Liver (tissue), 8 donors: ENCODE measurements at regions not wholly inside any gene's neighbourhood (a gene's known extent, or its start where the extent isn't known, plus 50 kb on each side); places are given as distances from the start of the nearest gene placed in this dataset.

Experiments used
- DNase-seq: peaks from one replicate; pipeline ENCODE4 v3.0.0-alpha.2; 2017; ENCODE audit warnings: low spot score
- H3K27ac ChIP-seq, 2 donors: one replicate each; pipeline ENCODE4 v1.7.0; 2013; ENCODE audit warnings: inconsistent platforms in 2 of 2, low read length in 2 of 2, control low read depth in 1 of 2, low read depth in 1 of 2, mild to moderate bottlenecking in 1 of 2
- H3K27me3 ChIP-seq, 4 donors: one replicate each; pipeline versions ENCODE4 v1.6.1 to v1.7.0; 2013; ENCODE audit warnings: low read length in 3 of 4, inconsistent platforms in 1 of 4, mild to moderate bottlenecking in 1 of 4, moderate library complexity in 1 of 4; ENCODE audit not compliant: control insufficient read depth in 4 of 4, insufficient read depth in 4 of 4
- H3K36me3 ChIP-seq, 4 donors: one replicate each; pipeline versions ENCODE4 v1.6.1 to v1.7.0; 2013; ENCODE audit warnings: low read length in 3 of 4, mild to moderate bottlenecking in 3 of 4, low read depth in 1 of 4, moderate library complexity in 1 of 4; ENCODE audit not compliant: control insufficient read depth in 4 of 4, insufficient read depth in 3 of 4
- H3K4me1 ChIP-seq, 4 donors: one replicate each; pipeline versions ENCODE4 v1.6.1 to v1.7.0; 2013; ENCODE audit warnings: low read length in 3 of 4, mild to moderate bottlenecking in 3 of 4, moderate library complexity in 1 of 4; ENCODE audit not compliant: control insufficient read depth in 4 of 4, insufficient read depth in 4 of 4
- H3K4me3 ChIP-seq, 3 donors: one replicate each; pipeline versions ENCODE4 v1.6.1 to v1.7.0; 2013; ENCODE audit warnings: low read length in 3 of 3, control low read depth in 1 of 3, low read depth in 1 of 3, mild to moderate bottlenecking in 1 of 3
- H3K9ac ChIP-seq, 2 donors: one replicate each; pipeline ENCODE4 v1.7.0; 2013; ENCODE audit warnings: low read length in 2 of 2, mild to moderate bottlenecking in 2 of 2, moderate library complexity in 2 of 2, control low read depth in 1 of 2, low read depth in 1 of 2
- H3K9me3 ChIP-seq, 4 donors: one replicate each; pipeline versions ENCODE4 v1.6.1 to v1.7.0; 2013; ENCODE audit warnings: low read length in 3 of 4; ENCODE audit not compliant: control insufficient read depth in 4 of 4
- CTCF ChIP-seq: fragments of 150-350 bp; IDR thresholded peaks from 2 replicates; pipeline ENCODE4 v1.5.1; 2017; ENCODE audit warnings: improper control_type of control experiment, low read depth, low read length; ENCODE audit not compliant: missing input control
- EGR1 ChIP-seq, 2 donors: IDR thresholded peaks; 2 replicates each; pipeline ENCODE4 v1.6.1; 2016 to 2018; ENCODE audit warnings: antibody characterized with exemption in 2 of 2, low read depth in 2 of 2
- FOXA1 ChIP-seq: IDR thresholded peaks from 2 replicates; pipeline ENCODE4 v1.6.1; 2016; ENCODE audit warnings: antibody characterized with exemption
- GABPA ChIP-seq, 2 donors: IDR thresholded peaks in 1 of 2; conservative IDR thresholded peaks in 1 of 2; 2 replicates each; pipeline ENCODE4 v1.6.1; 2016; ENCODE audit warnings: antibody characterized with exemption in 2 of 2, mild to moderate bottlenecking in 1 of 2, moderate library complexity in 1 of 2
- HNF4A ChIP-seq, 2 donors: conservative IDR thresholded peaks; 2 replicates each; pipeline ENCODE4 v1.6.1; 2016; ENCODE audit warnings: antibody characterized with exemption in 2 of 2, mild to moderate bottlenecking in 2 of 2
- HNF4G ChIP-seq: IDR thresholded peaks from 2 replicates; pipeline ENCODE4 v1.6.1; 2016; ENCODE audit warnings: antibody characterized with exemption
- JUND ChIP-seq, 2 donors: IDR thresholded peaks; 2 replicates each; pipeline ENCODE4 v1.6.1; 2016; ENCODE audit warnings: antibody characterized with exemption in 2 of 2
- NR2F2 ChIP-seq: IDR thresholded peaks from 2 replicates; pipeline ENCODE4 v1.6.1; 2016; ENCODE audit warnings: antibody characterized with exemption
- RAD21 ChIP-seq, 2 donors: IDR thresholded peaks; 2 replicates each; pipeline ENCODE4 v1.6.1; 2016; ENCODE audit warnings: antibody characterized with exemption in 2 of 2, mild to moderate bottlenecking in 2 of 2
- RXRA ChIP-seq, 2 donors: IDR thresholded peaks; 2 replicates each; pipeline ENCODE4 v1.6.1; 2017 to 2018; ENCODE audit warnings: antibody characterized with exemption in 2 of 2, mild to moderate bottlenecking in 1 of 2
- SP1 ChIP-seq: IDR thresholded peaks from 2 replicates; pipeline ENCODE4 v1.6.1; 2018; ENCODE audit warnings: antibody characterized with exemption, mild to moderate bottlenecking
- TAF1 ChIP-seq: conservative IDR thresholded peaks from 2 replicates; pipeline ENCODE4 v1.6.1; 2016; ENCODE audit warnings: antibody characterized with exemption, mild to moderate bottlenecking
- YY1 ChIP-seq: IDR thresholded peaks from 2 replicates; pipeline ENCODE4 v1.6.1; 2016; ENCODE audit warnings: antibody characterized with exemption, mild to moderate bottlenecking
- ZBTB33 ChIP-seq: IDR thresholded peaks from 2 replicates; pipeline ENCODE4 v1.6.1; 2016; ENCODE audit warnings: antibody characterized with exemption
- WGBS: extraction: QIAGEN DNeasy Blood & Tissue Kit; methylation state at CpG from one replicate; pipeline ENCODE4 v1.1.7; 2013; 5-methylcytosine and 5-hydroxymethylcytosine counted together
- TF ChIP-seq, protein P1 (sequence below): IDR thresholded peaks from 2 replicates; pipeline ENCODE4 v1.6.1; 2016; ENCODE audit warnings: antibody characterized with exemption
- TF ChIP-seq, protein P2 (sequence below): IDR thresholded peaks from 2 replicates; pipeline ENCODE4 v1.6.1; 2016; ENCODE audit warnings: antibody characterized with exemption
- donor health status: healthy.
- donor health status: healthy.
- donor health status: healthy.
- donor health status: healthy.
- donor health status: healthy.

GRCh38 chr9:78668148-78668832 is 371.4 kb downstream of the PSAT1 start:
- H3K9me3 ChIP-seq: no peaks in the 10 kb centered on the region
- H3K9ac ChIP-seq: no peak overlapping the region
- TF ChIP-seq SP1: no peak
- TF ChIP-seq, protein P1, sequence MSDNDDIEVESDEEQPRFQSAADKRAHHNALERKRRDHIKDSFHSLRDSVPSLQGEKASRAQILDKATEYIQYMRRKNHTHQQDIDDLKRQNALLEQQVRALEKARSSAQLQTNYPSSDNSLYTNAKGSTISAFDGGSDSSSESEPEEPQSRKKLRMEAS: no peak
- no peak for TF ChIP-seq RXRA (IDR thresholded peaks at IDR 0.05)
- no peak for TF ChIP-seq GABPA (IDR thresholded peaks at IDR 0.05 in 1 of 2, conservative IDR thresholded peaks at IDR 0.05 in 1 of 2)
- TF ChIP-seq TAF1: no peak
- no peak for TF ChIP-seq HNF4A (conservative IDR thresholded peaks at IDR 0.05)
- no peak for TF ChIP-seq FOXA1
- no peak for TF ChIP-seq ZBTB33
- no peak for TF ChIP-seq JUND (IDR thresholded peaks at IDR 0.05)
- no peak for TF ChIP-seq NR2F2
- no peak for TF ChIP-seq EGR1 (IDR thresholded peaks at IDR 0.05; ENCODE audit: low read depth in 2 of 2)
- H3K4me1 ChIP-seq: no peaks in the 10 kb centered on the region
- DNase-seq: no peak
- H3K27ac ChIP-seq: no peak overlapping the region
- H3K4me3 ChIP-seq: no peak overlapping the region
- H3K36me3 ChIP-seq: no peaks in the 10 kb centered on the region
- WGBS: 59% methylated on average over 4 of the region's 4 CpGs
- no peaks in the 10 kb centered on the region for H3K27me3 ChIP-seq

DNA sequence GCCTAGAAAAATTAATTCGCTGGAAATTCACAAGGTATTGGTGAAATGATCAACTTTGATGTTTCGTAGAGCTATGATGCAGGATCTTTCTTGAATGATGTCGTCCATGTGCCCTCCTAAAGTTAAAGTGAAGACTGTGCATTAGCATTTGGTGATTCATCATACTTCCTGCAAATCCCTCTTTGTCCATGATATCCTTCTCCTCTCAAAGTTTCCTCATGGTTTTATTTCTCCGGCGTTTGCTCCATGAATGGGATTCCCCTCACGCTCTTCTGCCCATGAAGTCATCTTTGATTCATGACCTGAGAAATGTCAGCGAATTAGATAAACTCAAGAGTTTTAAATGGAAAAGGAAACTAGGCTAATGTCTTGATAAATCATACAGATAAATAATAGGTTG is 372.7 kb downstream of the PSAT1 start:
- TF ChIP-seq CTCF: no peak
- TF ChIP-seq FOXA1: no peak
- no peak for TF ChIP-seq HNF4A (conservative IDR thresholded peaks at IDR 0.05)
- no peak for TF ChIP-seq RAD21 (IDR thresholded peaks at IDR 0.05)
- no peak for TF ChIP-seq HNF4G
- no peaks in the 10 kb centered on the region for H3K36me3 ChIP-seq
- H3K4me3 ChIP-seq: no peak overlapping the region
- no peak overlapping the region for H3K27ac ChIP-seq
- 87% methylated on average over 7 of the region's 7 CpGs for WGBS
- H3K9me3 ChIP-seq: no peaks in the 10 kb centered on the region
- no peak overlapping the region for H3K9ac ChIP-seq
- no peak for DNase-seq
- no peaks in the 10 kb centered on the region for H3K4me1 ChIP-seq
- H3K27me3 ChIP-seq: no peaks in the 10 kb centered on the region

- no peak overlapping the region for H3K4me3 ChIP-seq
- no peak for DNase-seq
- H3K27me3 ChIP-seq: no peaks in the 10 kb centered on the region
- no peaks in the 10 kb centered on the region for H3K4me1 ChIP-seq
- H3K9me3 ChIP-seq: no peaks in the 10 kb centered on the region
- TF ChIP-seq ZBTB33 (no peak), RXRA (IDR thresholded peaks at IDR 0.05) (no peak), EGR1 (IDR thresholded peaks at IDR 0.05; ENCODE audit: low read depth in 2 of 2) (no peak), GABPA (IDR thresholded peaks at IDR 0.05 in 1 of 2, conservative IDR thresholded peaks at IDR 0.05 in 1 of 2) (no peak), YY1 (no peak), FOXA1 (no peak), SP1 (no peak), HNF4G (no peak), HNF4A (conservative IDR thresholded peaks at IDR 0.05) (no peak), CTCF (no peak), JUND (IDR thresholded peaks at IDR 0.05) (no peak), RAD21 (IDR thresholded peaks at IDR 0.05) (no peak)
- TF ChIP-seq, protein P2, sequence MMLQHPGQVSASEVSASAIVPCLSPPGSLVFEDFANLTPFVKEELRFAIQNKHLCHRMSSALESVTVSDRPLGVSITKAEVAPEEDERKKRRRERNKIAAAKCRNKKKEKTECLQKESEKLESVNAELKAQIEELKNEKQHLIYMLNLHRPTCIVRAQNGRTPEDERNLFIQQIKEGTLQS: no peak
- H3K36me3 ChIP-seq: no peaks in the 10 kb centered on the region
- 47% methylated on average over 3 of the region's 3 CpGs for WGBS
- no peak overlapping the region for H3K27ac ChIP-seq
- no peak overlapping the region for H3K9ac ChIP-seq
Measured at GRCh38 chr9:78671785-78672184, 374.9 kb downstream of the PSAT1 start.
